IPS-18c (cell line): ENCODE measurements at regions not wholly inside any gene's neighbourhood (a gene's known extent, or its start where the extent isn't known, plus 50 kb on each side); places are given as distances from the start of the nearest gene placed in this dataset.

Experiments
- H3K4me3 ChIP-seq: 2 replicates; pipeline ENCODE4 v1.7.0; 2013; ENCODE audit warnings: low read depth, mild to moderate bottlenecking, low read length, moderate library complexity; ENCODE audit not compliant: insufficient read depth
- H3K9me3 ChIP-seq: one replicate; pipeline ENCODE4 v1.6.1; 2013; ENCODE audit warnings: mild to moderate bottlenecking, low read length, moderate library complexity; ENCODE audit not compliant: control insufficient read depth, insufficient read depth

- Histone ChIP-seq H3K9me3 (no peaks in the 10 kb centered on the region), H3K4me3 (no peak overlapping the region)
Observed at GRCh38 chr5:74153255-74153790, 487.2 kb downstream of the ENC1 start.

GRCh38 chr5:74152625-74153254, 487.8 kb downstream of the ENC1 start:
- no peak overlapping the region for H3K4me3 ChIP-seq
- no peaks in the 10 kb centered on the region for H3K9me3 ChIP-seq

- H3K4me3 ChIP-seq: no peak overlapping the region
- no peaks in the 10 kb centered on the region for H3K9me3 ChIP-seq
Observed at GRCh38 chr5:74152136-74152535, 488.4 kb downstream of the ENC1 start.

- no peaks in the 10 kb centered on the region for H3K9me3 ChIP-seq
Observed at GRCh38 chr5:74149395-74149794, 491.1 kb downstream of the ENC1 start.

GRCh38 chr5:74148321-74148720, 492.2 kb downstream of the ENC1 start:
- Histone ChIP-seq H3K4me3 (no peak overlapping the region), H3K9me3 (no peaks in the 10 kb centered on the region)

More at GRCh38 chr5:74149395-74149794, 491.1 kb downstream of the ENC1 start:
- no peak overlapping the region for H3K4me3 ChIP-seq

- H3K4me3 ChIP-seq: no peak overlapping the region
- no peaks in the 10 kb centered on the region for H3K9me3 ChIP-seq
Observed at GRCh38 chr5:74146796-74147195, 493.7 kb downstream of the ENC1 start.

- Histone ChIP-seq H3K4me3 (no peak overlapping the region), H3K9me3 (no peaks in the 10 kb centered on the region)
Observed at GRCh38 chr5:74145951-74146350, 494.6 kb downstream of the ENC1 start.

- H3K9me3 ChIP-seq: no peaks in the 10 kb centered on the region
- H3K4me3 ChIP-seq: no peak overlapping the region
Observed at GRCh38 chr5:74143721-74144330, 496.7 kb downstream of the ENC1 start.

- H3K4me3 ChIP-seq: no peak overlapping the region
Observed at GRCh38 chr5:74143151-74143550, 497.4 kb downstream of the ENC1 start.

GRCh38 chr5:74141053-74141452, 499.5 kb downstream of the ENC1 start:
- Histone ChIP-seq H3K4me3 (no peak overlapping the region), H3K9me3 (no peaks in the 10 kb centered on the region)

More at GRCh38 chr5:74143151-74143550, 497.4 kb downstream of the ENC1 start:
- H3K9me3 ChIP-seq: no peaks in the 10 kb centered on the region

GRCh38 chr5:74140409-74140808, 500.1 kb downstream of the ENC1 start:
- H3K9me3 ChIP-seq: no peaks in the 10 kb centered on the region
- no peak overlapping the region for H3K4me3 ChIP-seq

- Histone ChIP-seq H3K9me3 (no peaks in the 10 kb centered on the region), H3K4me3 (no peak overlapping the region)
Observed at GRCh38 chr5:74139589-74139988, 500.9 kb downstream of the ENC1 start.

GRCh38 chr5:74138721-74139120, 501.8 kb downstream of the ENC1 start:
- no peaks in the 10 kb centered on the region for H3K9me3 ChIP-seq
- H3K4me3 ChIP-seq: no peak overlapping the region

- Histone ChIP-seq H3K9me3 (no peaks in the 10 kb centered on the region), H3K4me3 (no peak overlapping the region)
Observed at GRCh38 chr5:74136276-74136825, 504.2 kb downstream of the ENC1 start.

- no peaks in the 10 kb centered on the region for H3K9me3 ChIP-seq
Observed at GRCh38 chr5:74135033-74135432, 505.5 kb downstream of the ENC1 start.

GRCh38 chr5:74132485-74132884, 506.5 kb downstream of the ARHGEF28 start:
- H3K9me3 ChIP-seq: no peaks in the 10 kb centered on the region

More at GRCh38 chr5:74135033-74135432, 505.5 kb downstream of the ENC1 start:
- H3K4me3 ChIP-seq: no peak overlapping the region

GRCh38 chr5:74131250-74131649, 505.3 kb downstream of the ARHGEF28 start:
- no peak overlapping the region for H3K4me3 ChIP-seq

More at GRCh38 chr5:74132485-74132884, 506.5 kb downstream of the ARHGEF28 start:
- H3K4me3 ChIP-seq: no peak overlapping the region

More at GRCh38 chr5:74131250-74131649, 505.3 kb downstream of the ARHGEF28 start:
- no peaks in the 10 kb centered on the region for H3K9me3 ChIP-seq
